K562 (cell line): ENCODE measurements at regions not wholly inside any gene's neighbourhood (a gene's known extent, or its start where the extent isn't known, plus 50 kb on each side); places are given as distances from the start of the nearest gene placed in this dataset.

Experiments used
- DDX20 ChIP-seq: fragments of 450-650 bp; IDR thresholded peaks from 2 replicates; pipeline ENCODE4 v1.6.1; 2016; ENCODE audit warnings: missing genetic modification characterization, low read depth, mild to moderate bottlenecking, missing compliant biosample characterization, moderate library complexity
- RFX5 ChIP-seq: IDR thresholded peaks from 2 replicates; pipeline ENCODE4 v1.6.1; 2011; ENCODE audit warnings: low read depth, mild to moderate bottlenecking, improper control_type of control experiment, low read length
- TF ChIP-seq, protein P1 (sequence below), 3 experiments: IDR thresholded peaks in 2 of 3; conservative IDR thresholded peaks in 1 of 3; 2 replicates each; pipeline ENCODE4 v1.5.1; 2011 to 2012; ENCODE audit warnings: low read length in 3 of 3, mild to moderate bottlenecking in 3 of 3, control low read depth in 2 of 3, improper control_type of control experiment in 1 of 3, inconsistent platforms in 1 of 3, low read depth in 1 of 3, mixed read lengths in 1 of 3, moderate library complexity in 1 of 3; ENCODE audit not compliant: insufficient read depth in 2 of 3

GRCh38 chr10:121134711-121135110, 283.5 kb downstream of the WDR11 start:
- TF ChIP-seq DDX20 (tag) = no peak
- TF ChIP-seq, protein P1, sequence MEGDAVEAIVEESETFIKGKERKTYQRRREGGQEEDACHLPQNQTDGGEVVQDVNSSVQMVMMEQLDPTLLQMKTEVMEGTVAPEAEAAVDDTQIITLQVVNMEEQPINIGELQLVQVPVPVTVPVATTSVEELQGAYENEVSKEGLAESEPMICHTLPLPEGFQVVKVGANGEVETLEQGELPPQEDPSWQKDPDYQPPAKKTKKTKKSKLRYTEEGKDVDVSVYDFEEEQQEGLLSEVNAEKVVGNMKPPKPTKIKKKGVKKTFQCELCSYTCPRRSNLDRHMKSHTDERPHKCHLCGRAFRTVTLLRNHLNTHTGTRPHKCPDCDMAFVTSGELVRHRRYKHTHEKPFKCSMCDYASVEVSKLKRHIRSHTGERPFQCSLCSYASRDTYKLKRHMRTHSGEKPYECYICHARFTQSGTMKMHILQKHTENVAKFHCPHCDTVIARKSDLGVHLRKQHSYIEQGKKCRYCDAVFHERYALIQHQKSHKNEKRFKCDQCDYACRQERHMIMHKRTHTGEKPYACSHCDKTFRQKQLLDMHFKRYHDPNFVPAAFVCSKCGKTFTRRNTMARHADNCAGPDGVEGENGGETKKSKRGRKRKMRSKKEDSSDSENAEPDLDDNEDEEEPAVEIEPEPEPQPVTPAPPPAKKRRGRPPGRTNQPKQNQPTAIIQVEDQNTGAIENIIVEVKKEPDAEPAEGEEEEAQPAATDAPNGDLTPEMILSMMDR (IDR thresholded peaks at IDR 0.05 in 2 of 3, conservative IDR thresholded peaks at IDR 0.05 in 1 of 3; ENCODE audit: insufficient read depth in 2 of 3, low read depth in 1 of 3, low read length in 3 of 3) = no peak
- no peak for TF ChIP-seq RFX5
